Heart left ventricle (tissue), 16 donors: ENCODE measurements at regions not wholly inside any gene's neighbourhood (a gene's known extent, or its start where the extent isn't known, plus 50 kb on each side); places are given as distances from the start of the nearest gene placed in this dataset.
"Not testable (repeated sequence)": the region's sequence is repeated elsewhere in the genome, so short reads cannot be mapped to it uniquely, and the experiment has no call there.

Source experiments
- ATAC-seq, 4 donors: fragments of 200-7000 bp; cut with Tn5 transposase; one replicate each; pipeline ENCODE4 v1.9.1; 2020 to 2022; ENCODE audit warnings: moderate library complexity in 4 of 4, mild to moderate bottlenecking in 3 of 4, moderate number of reproducible peaks in 1 of 4
- DNase-seq, 5 donors: peaks; one replicate each; pipeline ENCODE4 v3.0.0-alpha.2; 2020
- H3K27ac ChIP-seq, 12 donors: fragments of 200-600 bp; sonication (generic) in 4 of 12; one replicate each; pipeline versions ENCODE4 v1.5.0 to v1.8.0; 2016 to 2022; ENCODE audit warnings: mild to moderate bottlenecking in 2 of 12
- H3K27me3 ChIP-seq, 9 donors: fragments of 200-600 bp; sonication (generic) in 2 of 9; one replicate each; pipeline versions ENCODE4 v1.5.1 to v1.8.0; 2016 to 2022; ENCODE audit warnings: mild to moderate bottlenecking in 3 of 9
- H3K36me3 ChIP-seq, 9 donors: fragments of 200-600 bp; sonication (generic) in 2 of 9; one replicate each; pipeline versions ENCODE4 v1.5.0 to v1.8.0; 2018 to 2022; ENCODE audit warnings: mild to moderate bottlenecking in 2 of 9
- H3K4me1 ChIP-seq, 12 donors: fragments of 200-600 bp; sonication (generic) in 4 of 12; one replicate each; pipeline versions ENCODE4 v1.5.0 to v1.8.0; 2016 to 2022; ENCODE audit warnings: mild to moderate bottlenecking in 3 of 12
- H3K4me3 ChIP-seq, 12 donors: fragments of 200-600 bp; sonication (generic) in 4 of 12; one replicate each; pipeline versions ENCODE4 v1.5.0 to v1.8.0; 2017 to 2022; ENCODE audit warnings: mild to moderate bottlenecking in 9 of 12, moderate library complexity in 4 of 12
- H3K9me3 ChIP-seq, 12 donors: fragments of 200-600 bp; sonication (generic) in 4 of 12; one replicate each; pipeline versions ENCODE4 v1.5.0 to v1.8.0; 2016 to 2022; ENCODE audit warnings: mild to moderate bottlenecking in 1 of 12
- CTCF ChIP-seq, 12 donors: fragments of 200-600 bp; sonication (generic) in 4 of 12; IDR thresholded peaks; one replicate each; pipeline versions ENCODE4 v1.5.0 to v1.8.0; 2018 to 2022; ENCODE audit warnings: antibody characterized with exemption in 12 of 12, mild to moderate bottlenecking in 5 of 12
- POLR2A ChIP-seq, 2 donors: fragments of 450-650 bp; IDR thresholded peaks; one replicate each; pipeline ENCODE4 v1.6.1; 2017; ENCODE audit warnings: antibody characterized with exemption in 2 of 2, mild to moderate bottlenecking in 2 of 2, moderate library complexity in 2 of 2
- WGBS, 4 donors: extraction: QIAGEN DNeasy Blood & Tissue Kit in 2 of 4; methylation state at CpG; one replicate each; pipeline versions ENCODE4 v1.1.5 to v1.1.7; 2013 to 2018; 5-methylcytosine and 5-hydroxymethylcytosine counted together
- intact Hi-C, 10 donors: fragments of 100-400 bp; cut with DNase I; formaldehyde crosslinking; loops; one replicate each; pipeline versions ENCODE4 v1.11.1 to v1.14.2; 2022
- donor health status: ischemic (EF 13 %, LVEDD 7.1; RV severe dilation, severe dysfunction).
- donor health status: healthy with polysubstance abuse.
- donor health status: DM: no; HTN: yes; CAD: no.
- donor health status: DM: no; HTN: no; CAD: no.
- donor health status: ischemic (EF 25% LVEDD 6.9; RV normal size, moderate dysfunction).
- donor health status: ischemic (EF 25% LVEDD 5.7; RV mildly dilated, moderate dysfunction).
- donor health status: healthy.
- donor health status: DM: yes; HTN: yes; CAD: no.
- donor health status: ischemic (EF 35%, LVEDD 5.7; RV mildly dilated, moderate dysfunction).
- donor health status: nonischemic (EF 11% LVEDD 7.7; RV severe dilation, severe dysfunction).
- donor health status: DM: yes; HTN: yes; CAD: no.
- donor health status: PGD.
- donor health status: ischemic (EF 29% LVEDD 5.4; RV normal size, mild dysfunction).
- donor health status: nonischemic (EF 23%, LVEDD 6.1; RV moderate dilation, normal function).

GRCh38 chr12:115297445-115297844 is 613.5 kb upstream of the TBX3 start:
- Histone ChIP-seq H3K27ac (no peak overlapping the region), H3K4me3 (no peak overlapping the region), H3K4me1 (no peaks in the 10 kb centered on the region), H3K27me3 (peaks cover 0 to 6% (median 0%) of the 10 kb centered on the region in 9 donors), H3K36me3 (no peaks in the 10 kb centered on the region), H3K9me3 (no peaks in the 10 kb centered on the region)
- DNase-seq, result no peak
- TF ChIP-seq CTCF (IDR thresholded peaks at IDR 0.05) (no peak), POLR2A (IDR thresholded peaks at IDR 0.05) (no peak)
- 92 to 97% (median 93%) methylated on average over 2 of the region's 2 CpGs for WGBS, 4 donors
- no peak for ATAC-seq
- intact Hi-C loops, result no loop called here

- intact Hi-C loops, result no loop called here
- Histone ChIP-seq H3K9me3 (no peaks in the 10 kb centered on the region), H3K4me1 (no peaks in the 10 kb centered on the region), H3K27me3 (peaks cover 0 to 6% (median 0%) of the 10 kb centered on the region in 9 donors), H3K4me3 (no peak overlapping the region), H3K27ac (no peak overlapping the region), H3K36me3 (no peaks in the 10 kb centered on the region)
- TF ChIP-seq POLR2A (IDR thresholded peaks at IDR 0.05) (no peak), CTCF (IDR thresholded peaks at IDR 0.05) (no peak)
- ATAC-seq, result no peak
- 85 to 90% (median 90%) methylated on average over 5 of the region's 5 CpGs for WGBS, 4 donors
- no peak for DNase-seq
Observed at GRCh38 chr12:115296613-115297198, 612.7 kb upstream of the TBX3 start.

GRCh38 chr12:115295886-115296285 is 611.9 kb upstream of the TBX3 start:
- H3K4me3 ChIP-seq, result no peak overlapping the region
- H3K4me1 ChIP-seq, result no peaks in the 10 kb centered on the region
- H3K36me3 ChIP-seq, result no peaks in the 10 kb centered on the region
- 76 to 85% (median 78%) methylated on average over 3 of the region's 3 CpGs for WGBS, 4 donors
- DNase-seq, result no peak
- peaks cover 0 to 6% (median 0%) of the 10 kb centered on the region in 9 donors for H3K27me3 ChIP-seq
- TF ChIP-seq POLR2A (IDR thresholded peaks at IDR 0.05), result no peak
- no peaks in the 10 kb centered on the region for H3K9me3 ChIP-seq
- H3K27ac ChIP-seq, result no peak overlapping the region
- no peak for ATAC-seq
- intact Hi-C loops, result no loop called here

GRCh38 chr12:115294453-115295133 is 610.6 kb upstream of the TBX3 start:
- 56 to 77% (median 59%) methylated on average over 4 of the region's 4 CpGs for WGBS, 4 donors
- DNase-seq (no peak), ATAC-seq (no peak)
- no peaks in the 10 kb centered on the region for H3K36me3 ChIP-seq
- H3K27me3 ChIP-seq, result peaks cover 0 to 6% (median 0%) of the 10 kb centered on the region in 9 donors
- TF ChIP-seq POLR2A (IDR thresholded peaks at IDR 0.05), result no peak
- TF ChIP-seq CTCF (IDR thresholded peaks at IDR 0.05), result no peak
- H3K4me1 ChIP-seq, result no peaks in the 10 kb centered on the region
- H3K27ac ChIP-seq, result no peak overlapping the region
- no peak overlapping the region for H3K4me3 ChIP-seq
- H3K9me3 ChIP-seq, result no peaks in the 10 kb centered on the region
- intact Hi-C loops, result no loop called here

GRCh38 chr12:115285429-115285828 is 601.5 kb upstream of the TBX3 start:
- H3K27me3 ChIP-seq, H3K4me1 ChIP-seq, H3K9me3 ChIP-seq, H3K4me3 ChIP-seq, ATAC-seq, H3K27ac ChIP-seq, DNase-seq, H3K36me3 ChIP-seq, intact Hi-C loops: not testable (repeated sequence)
- 84 to 88% (median 85%) methylated on average over 8 to 10 of the region's 10 CpGs for WGBS, 4 donors
